ENCODE measurements at regions not wholly inside any gene's neighbourhood (a gene's known extent, or its start where the extent isn't known, plus 50 kb on each side); places are given as distances from the start of the nearest gene placed in this dataset.

DNA sequence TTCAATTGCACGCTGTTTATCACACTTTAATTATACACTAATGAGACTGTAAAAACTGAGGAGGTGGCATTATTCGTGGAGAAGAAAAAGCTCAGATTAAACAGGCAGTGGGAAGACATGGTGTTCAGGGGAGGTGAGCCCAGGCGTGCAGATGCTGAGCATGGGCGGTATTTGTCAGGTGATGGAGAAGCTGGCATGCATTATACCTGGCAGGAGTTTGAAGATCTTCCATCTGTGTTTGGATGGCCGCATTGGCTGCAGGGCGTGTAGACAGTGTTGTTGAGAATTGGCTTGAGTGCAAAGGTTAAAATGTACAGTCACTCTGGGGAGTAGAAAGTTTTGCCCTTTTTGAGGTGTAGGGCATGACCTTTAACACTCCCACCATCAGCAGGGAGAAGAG, 213.8 kb downstream of the ERMARD start:
- TF ChIP-seq, protein P1, sequence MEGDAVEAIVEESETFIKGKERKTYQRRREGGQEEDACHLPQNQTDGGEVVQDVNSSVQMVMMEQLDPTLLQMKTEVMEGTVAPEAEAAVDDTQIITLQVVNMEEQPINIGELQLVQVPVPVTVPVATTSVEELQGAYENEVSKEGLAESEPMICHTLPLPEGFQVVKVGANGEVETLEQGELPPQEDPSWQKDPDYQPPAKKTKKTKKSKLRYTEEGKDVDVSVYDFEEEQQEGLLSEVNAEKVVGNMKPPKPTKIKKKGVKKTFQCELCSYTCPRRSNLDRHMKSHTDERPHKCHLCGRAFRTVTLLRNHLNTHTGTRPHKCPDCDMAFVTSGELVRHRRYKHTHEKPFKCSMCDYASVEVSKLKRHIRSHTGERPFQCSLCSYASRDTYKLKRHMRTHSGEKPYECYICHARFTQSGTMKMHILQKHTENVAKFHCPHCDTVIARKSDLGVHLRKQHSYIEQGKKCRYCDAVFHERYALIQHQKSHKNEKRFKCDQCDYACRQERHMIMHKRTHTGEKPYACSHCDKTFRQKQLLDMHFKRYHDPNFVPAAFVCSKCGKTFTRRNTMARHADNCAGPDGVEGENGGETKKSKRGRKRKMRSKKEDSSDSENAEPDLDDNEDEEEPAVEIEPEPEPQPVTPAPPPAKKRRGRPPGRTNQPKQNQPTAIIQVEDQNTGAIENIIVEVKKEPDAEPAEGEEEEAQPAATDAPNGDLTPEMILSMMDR (conservative IDR thresholded peaks at IDR 0.05; ENCODE audit: low read depth, low read length): no peak
- no peak overlapping the region for H3K4me3 ChIP-seq (ENCODE audit: low read length)
- no peak for DNase-seq (ENCODE audit: low read depth)

DNA sequence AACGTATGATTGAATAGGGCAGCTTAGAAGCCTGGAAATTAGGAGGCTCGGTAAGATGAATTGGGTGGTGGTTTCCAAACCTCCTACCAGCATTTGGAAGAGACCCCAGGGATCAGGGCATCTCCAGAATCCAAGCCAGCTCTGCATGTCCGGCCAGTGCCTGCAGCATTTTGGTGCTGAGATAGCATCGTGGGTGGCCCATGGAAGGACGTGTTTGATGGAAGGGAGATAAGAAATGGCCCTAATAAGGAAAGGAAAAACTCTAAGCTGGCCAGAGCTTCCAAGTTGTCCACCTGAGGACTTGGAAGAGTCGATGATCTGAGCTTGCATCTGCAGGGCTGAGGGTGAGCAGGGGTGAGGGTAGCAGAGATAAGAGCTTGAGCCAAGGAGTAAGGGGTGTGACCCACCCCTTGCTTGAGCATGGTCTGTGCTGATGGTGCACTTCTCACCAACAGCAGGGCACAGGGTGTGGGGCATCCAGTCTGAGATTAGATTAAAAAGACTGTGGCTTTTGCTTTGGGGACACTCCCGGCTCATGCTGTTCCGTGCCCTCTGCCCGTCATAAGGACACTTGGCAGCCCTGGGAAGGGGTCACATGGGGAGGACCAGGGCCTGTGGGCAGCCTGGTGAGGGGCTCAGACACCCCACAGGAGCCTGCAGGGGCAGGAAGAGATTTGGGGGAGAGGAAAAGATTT, 213.2 kb downstream of the ERMARD start:
- no peak for DNase-seq (ENCODE audit: low read depth)
- no peak overlapping the region for H3K4me3 ChIP-seq (ENCODE audit: low read length)
- TF ChIP-seq, protein P1 (conservative IDR thresholded peaks at IDR 0.05; ENCODE audit: low read depth, low read length): no peak

DNA sequence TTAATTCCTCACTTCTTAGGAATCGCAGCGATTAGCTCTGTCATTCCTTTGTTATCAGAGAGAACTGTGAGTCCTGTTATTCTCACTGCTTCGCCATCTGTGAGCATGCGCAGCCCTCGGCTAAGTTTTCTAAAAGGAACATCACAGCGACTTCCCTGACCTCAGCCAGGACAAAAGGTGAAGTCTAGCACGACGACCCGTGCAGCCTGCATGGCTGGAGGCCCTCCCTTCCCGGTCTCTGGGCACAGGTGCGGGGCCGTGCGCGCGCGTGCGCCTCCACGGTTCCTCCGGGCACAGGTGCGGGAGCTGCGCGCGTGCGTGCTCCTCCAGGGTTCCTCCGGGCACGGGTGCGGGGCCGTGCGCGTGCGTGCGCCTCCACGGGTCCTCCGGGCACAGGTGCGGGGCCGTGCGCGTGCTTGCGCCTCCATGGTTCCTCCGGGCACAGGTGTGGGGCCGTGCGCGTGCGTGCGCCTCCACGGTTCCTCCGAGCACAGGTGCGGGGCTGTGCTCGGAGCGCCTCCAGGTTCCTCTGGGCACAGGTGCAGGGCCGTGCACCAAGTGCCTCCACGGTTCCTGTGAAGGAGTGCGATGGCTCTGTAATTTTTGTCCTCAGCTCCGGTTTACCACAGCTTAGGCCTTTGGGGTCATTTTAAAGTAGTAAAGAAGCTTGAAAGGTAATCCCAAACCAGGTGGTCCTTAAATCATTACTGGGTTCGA, 212.3 kb downstream of the ERMARD start:
- H3K4me3 ChIP-seq (ENCODE audit: low read length): no peak overlapping the region
- TF ChIP-seq, protein P1 (conservative IDR thresholded peaks at IDR 0.05; ENCODE audit: low read depth, low read length): no peak
- no peak for DNase-seq (ENCODE audit: low read depth)

DNA sequence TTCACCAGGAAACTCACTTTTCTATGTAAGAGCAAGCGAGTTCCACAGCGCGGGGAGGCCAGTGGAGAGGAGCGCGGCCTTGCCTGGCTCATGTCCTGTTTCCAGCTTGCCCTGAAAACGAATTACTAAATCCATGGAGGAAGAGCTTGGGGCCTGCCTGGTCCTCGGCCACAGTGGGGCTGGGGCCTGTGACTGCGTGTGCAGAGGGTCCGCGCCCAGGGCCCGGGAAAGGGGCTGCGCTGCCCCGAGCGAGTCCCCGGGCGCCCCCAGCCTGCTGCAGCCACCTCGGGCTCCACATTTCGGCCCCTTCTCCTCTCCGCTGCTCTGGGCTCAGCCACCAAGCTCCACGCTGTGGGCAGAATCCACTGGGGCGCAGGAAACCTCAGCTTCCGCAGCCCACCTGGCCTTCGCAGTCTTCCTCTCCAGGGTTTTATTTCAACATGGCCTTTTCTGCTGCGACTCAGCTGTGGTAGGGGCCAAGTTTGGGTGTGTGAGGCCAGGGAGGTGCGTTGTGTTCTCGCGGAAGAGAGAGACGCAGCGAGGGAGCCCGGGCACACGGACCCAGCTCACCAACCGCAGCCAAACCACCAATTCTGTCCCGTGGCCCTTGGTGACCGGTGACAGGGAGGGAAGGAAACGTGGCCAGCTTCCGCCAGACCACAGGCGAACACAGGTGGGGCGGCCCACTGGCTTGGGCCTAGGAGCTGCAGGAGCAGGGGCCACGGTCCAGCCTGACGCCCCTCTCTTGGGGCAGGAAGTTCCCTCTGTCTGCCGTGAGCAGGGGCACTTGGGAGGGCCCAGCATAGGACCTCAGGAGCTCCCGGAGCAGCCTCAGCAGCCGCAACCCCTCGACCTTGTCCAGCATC, 211.4 kb downstream of the ERMARD start:
- TF ChIP-seq, protein P1 (conservative IDR thresholded peaks at IDR 0.05; ENCODE audit: low read depth, low read length): no peak
- no peak for DNase-seq (ENCODE audit: low read depth)
- H3K4me3 ChIP-seq (ENCODE audit: low read length): no peak overlapping the region

DNA sequence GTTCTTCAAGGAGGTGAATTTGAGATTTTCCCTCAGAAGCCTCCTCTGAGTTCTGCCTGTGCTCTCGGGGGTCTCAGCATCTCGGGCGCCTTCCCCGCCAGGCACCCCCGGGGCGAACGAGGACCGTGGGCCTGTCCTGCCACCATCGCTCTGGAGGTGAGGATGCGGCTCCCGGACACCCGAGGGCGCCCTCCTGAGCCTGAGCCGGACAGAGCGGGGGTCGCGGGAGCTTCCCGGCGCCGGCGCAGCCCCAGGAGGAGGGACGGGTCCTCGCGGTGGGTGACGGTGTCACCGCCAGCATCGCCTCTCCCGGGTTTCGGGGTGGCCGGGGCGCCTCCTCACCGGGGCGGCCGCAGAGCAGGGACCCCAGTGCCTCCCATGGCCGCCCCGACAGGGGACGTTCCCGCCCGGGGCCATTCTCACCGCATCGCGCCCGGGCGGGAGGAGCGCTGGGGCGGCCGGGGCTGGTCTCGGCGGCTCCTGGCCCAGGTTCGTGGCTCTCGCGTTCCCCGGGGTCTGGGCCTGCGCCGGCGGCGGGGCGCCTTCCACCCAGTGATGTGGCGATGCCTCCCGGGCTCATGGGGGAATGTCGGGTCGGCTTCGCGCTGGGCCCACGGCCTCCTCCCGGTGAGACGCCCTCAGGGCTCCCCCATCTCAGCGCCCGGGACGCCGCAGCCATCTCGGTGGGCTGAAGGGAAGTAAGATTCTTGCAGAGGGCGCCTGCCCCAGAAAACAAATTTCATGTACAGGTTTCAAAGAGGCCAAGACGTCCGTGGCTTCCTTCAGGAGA, 210.5 kb downstream of the ERMARD start:
- no peak overlapping the region for H3K4me3 ChIP-seq (ENCODE audit: low read length)
- TF ChIP-seq, protein P1 (conservative IDR thresholded peaks at IDR 0.05; ENCODE audit: low read depth, low read length): peak; percentile 22
- DNase-seq (ENCODE audit: low read depth): no peak

DNA sequence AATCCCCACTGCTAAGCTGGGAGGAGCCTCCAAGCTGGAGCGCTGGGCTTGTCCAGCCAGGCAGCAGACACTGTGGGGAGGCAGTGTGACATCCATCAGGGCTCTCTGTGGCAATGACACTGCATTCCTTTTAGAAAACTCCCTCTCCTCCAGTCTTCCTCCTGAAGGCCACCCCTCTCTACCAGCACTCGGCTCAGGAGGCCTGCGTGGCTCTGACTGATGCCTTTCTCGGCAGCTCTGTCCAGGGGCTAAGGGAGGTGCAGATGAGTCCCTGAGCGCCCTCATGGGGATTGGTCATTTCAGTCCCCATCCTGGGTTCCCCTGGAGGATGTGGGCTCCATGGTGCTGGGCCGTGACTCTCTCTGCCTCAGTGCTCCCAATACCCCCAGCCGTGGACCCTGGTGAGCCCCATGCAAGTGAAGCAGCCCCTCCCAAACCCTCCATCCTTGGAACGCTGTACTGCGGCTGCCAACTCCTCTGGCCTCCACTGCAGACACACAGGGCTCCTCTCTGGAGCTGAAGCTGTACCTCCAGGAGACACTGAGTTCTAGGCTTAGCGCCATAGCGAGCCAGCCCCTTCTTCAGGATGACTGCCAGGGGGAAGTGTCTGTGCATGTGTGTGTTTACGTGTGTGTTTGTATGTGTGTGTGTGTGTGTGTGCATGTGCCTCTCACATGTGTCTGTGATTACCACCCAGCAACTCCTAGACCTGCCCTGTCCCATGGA, 209.6 kb downstream of the ERMARD start:
- TF ChIP-seq, protein P1 (conservative IDR thresholded peaks at IDR 0.05; ENCODE audit: low read depth, low read length): no peak
- no peak overlapping the region for H3K4me3 ChIP-seq (ENCODE audit: low read length)
- no peak for DNase-seq (ENCODE audit: low read depth)

Measured in retinal pigment epithelial cell (primary cell).